ENCODE measurements at regions not wholly inside any gene's neighbourhood (a gene's known extent, or its start where the extent isn't known, plus 50 kb on each side); places are given as distances from the start of the nearest gene placed in this dataset.

DNA sequence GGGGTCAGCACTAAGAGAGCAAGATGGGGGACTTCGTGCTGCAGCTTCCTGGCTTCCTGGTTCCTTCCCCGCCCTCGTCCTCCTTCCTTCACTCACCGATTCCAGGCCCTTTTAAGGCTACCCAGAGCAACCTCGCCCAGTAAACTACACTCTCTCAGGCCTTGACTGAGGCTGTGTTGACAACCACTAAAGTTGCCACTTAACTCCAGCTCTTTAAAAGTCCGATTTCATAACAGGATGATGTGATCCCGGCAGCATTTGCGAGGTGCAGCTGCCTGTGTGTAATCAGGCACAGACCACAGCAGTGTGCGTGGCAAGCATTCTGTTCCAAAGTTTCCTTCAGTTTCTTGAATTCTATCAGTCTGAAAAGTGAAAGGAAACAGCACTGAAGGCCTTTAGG lies 110.6 kb downstream of the RAB11FIP2 start:
- no peaks in the 10 kb centered on the region for H3K4me1 ChIP-seq (ENCODE audit: insufficient read depth, low read length, poor library complexity, severe bottlenecking)
- no peaks in the 10 kb centered on the region for H3K9me3 ChIP-seq (ENCODE audit: low read depth, low read length, poor library complexity, severe bottlenecking)
- no peak overlapping the region for H3K27ac ChIP-seq (ENCODE audit: low read depth, low read length, poor library complexity, severe bottlenecking)
- POLR2A ChIA-PET (ENCODE audit: low non-redundant PET), result no interaction called here
- CTCF ChIA-PET, result no interaction called here
- H3K27me3 ChIP-seq (replicated peaks; ENCODE audit: insufficient read depth, low read depth, low read length, poor library complexity), result peaks cover under 1% of the 10 kb centered on the region
- no peak for DNase-seq (ENCODE audit: low spot score)
- no peak overlapping the region for H3K4me3 ChIP-seq (ENCODE audit: low read depth, low read length, poor library complexity, severe bottlenecking)
- BruUV-seq (replicated peaks), result no TSS peak
- no peaks in the 10 kb centered on the region for H3K36me3 ChIP-seq (ENCODE audit: insufficient read depth, low read length, poor library complexity, severe bottlenecking)
- intact Hi-C loops (cut with micrococcal nuclease; ENCODE audit: unreplicated experiment), result no loop called here
- TF ChIP-seq EZH2 (IDR thresholded peaks at IDR 0.05; ENCODE audit: borderline replicate concordance, low read depth, low read length, poor library complexity, severe bottlenecking), result no peak
- TF ChIP-seq, protein P1, sequence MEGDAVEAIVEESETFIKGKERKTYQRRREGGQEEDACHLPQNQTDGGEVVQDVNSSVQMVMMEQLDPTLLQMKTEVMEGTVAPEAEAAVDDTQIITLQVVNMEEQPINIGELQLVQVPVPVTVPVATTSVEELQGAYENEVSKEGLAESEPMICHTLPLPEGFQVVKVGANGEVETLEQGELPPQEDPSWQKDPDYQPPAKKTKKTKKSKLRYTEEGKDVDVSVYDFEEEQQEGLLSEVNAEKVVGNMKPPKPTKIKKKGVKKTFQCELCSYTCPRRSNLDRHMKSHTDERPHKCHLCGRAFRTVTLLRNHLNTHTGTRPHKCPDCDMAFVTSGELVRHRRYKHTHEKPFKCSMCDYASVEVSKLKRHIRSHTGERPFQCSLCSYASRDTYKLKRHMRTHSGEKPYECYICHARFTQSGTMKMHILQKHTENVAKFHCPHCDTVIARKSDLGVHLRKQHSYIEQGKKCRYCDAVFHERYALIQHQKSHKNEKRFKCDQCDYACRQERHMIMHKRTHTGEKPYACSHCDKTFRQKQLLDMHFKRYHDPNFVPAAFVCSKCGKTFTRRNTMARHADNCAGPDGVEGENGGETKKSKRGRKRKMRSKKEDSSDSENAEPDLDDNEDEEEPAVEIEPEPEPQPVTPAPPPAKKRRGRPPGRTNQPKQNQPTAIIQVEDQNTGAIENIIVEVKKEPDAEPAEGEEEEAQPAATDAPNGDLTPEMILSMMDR (conservative IDR thresholded peaks at IDR 0.05; ENCODE audit: low read depth, low read length), result no peak

DNA sequence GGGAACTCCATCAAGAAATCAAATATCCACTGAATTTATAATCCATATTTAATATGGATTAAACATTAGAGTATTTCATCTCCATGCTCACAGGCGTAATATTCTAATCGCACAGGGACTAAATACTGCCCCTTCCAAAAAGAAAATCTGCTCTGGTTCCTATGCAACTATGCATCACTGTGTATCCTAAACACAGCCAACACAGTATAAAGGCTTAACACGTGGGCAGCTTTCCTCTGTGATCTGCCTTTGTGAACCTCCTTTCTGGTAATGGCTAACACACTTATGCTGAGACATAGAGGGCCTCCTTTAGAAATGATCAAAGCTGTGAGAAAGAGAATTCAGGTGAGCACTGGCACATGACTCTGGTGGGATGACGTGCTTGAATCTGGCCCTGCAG lies 110.2 kb downstream of the RAB11FIP2 start:
- ChIA-PET CTCF (no interaction called here), POLR2A (ENCODE audit: low non-redundant PET) (no interaction called here)
- Histone ChIP-seq H3K9me3 (ENCODE audit: low read depth, low read length, poor library complexity, severe bottlenecking) (no peaks in the 10 kb centered on the region), H3K27ac (ENCODE audit: low read depth, low read length, poor library complexity, severe bottlenecking) (no peak overlapping the region), H3K36me3 (ENCODE audit: insufficient read depth, low read length, poor library complexity, severe bottlenecking) (no peaks in the 10 kb centered on the region), H3K4me3 (ENCODE audit: low read depth, low read length, poor library complexity, severe bottlenecking) (no peak overlapping the region), H3K27me3 (replicated peaks; ENCODE audit: insufficient read depth, low read depth, low read length, poor library complexity) (peaks cover 5% of the 10 kb centered on the region), H3K4me1 (ENCODE audit: insufficient read depth, low read length, poor library complexity, severe bottlenecking) (no peaks in the 10 kb centered on the region)
- no TSS peak for BruUV-seq (replicated peaks)
- intact Hi-C loops (cut with micrococcal nuclease; ENCODE audit: unreplicated experiment), result no loop called here
- no peak for TF ChIP-seq EZH2 (IDR thresholded peaks at IDR 0.05; ENCODE audit: borderline replicate concordance, low read depth, low read length, poor library complexity, severe bottlenecking)
- TF ChIP-seq, protein P1 (conservative IDR thresholded peaks at IDR 0.05; ENCODE audit: low read depth, low read length), result no peak
- no peak for DNase-seq (ENCODE audit: low spot score)

DNA sequence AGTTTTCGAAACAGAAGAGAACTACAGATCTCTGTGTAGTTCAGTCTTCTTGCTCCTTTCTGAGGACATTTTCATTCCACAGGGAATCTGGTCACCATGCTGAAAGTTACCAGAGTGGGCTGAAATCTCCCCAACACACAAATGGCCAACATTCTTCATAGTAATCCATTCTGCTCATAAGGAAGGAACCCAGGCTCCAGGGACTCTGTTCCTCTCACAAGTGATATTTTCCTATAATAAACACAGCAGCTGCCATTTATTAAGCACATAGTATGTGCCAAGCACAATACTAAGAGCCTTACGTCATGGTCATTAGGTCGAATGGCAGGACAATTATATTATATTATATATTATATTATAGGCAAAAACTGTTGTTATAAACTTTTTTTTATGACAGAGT lies 109.8 kb downstream of the RAB11FIP2 start:
- ChIA-PET CTCF (no interaction called here), POLR2A (ENCODE audit: low non-redundant PET) (no interaction called here)
- DNase-seq (ENCODE audit: low spot score), result no peak
- Histone ChIP-seq H3K36me3 (ENCODE audit: insufficient read depth, low read length, poor library complexity, severe bottlenecking) (no peaks in the 10 kb centered on the region), H3K4me1 (ENCODE audit: insufficient read depth, low read length, poor library complexity, severe bottlenecking) (no peaks in the 10 kb centered on the region), H3K9me3 (ENCODE audit: low read depth, low read length, poor library complexity, severe bottlenecking) (no peaks in the 10 kb centered on the region), H3K4me3 (ENCODE audit: low read depth, low read length, poor library complexity, severe bottlenecking) (no peak overlapping the region), H3K27ac (ENCODE audit: low read depth, low read length, poor library complexity, severe bottlenecking) (no peak overlapping the region), H3K27me3 (replicated peaks; ENCODE audit: insufficient read depth, low read depth, low read length, poor library complexity) (peaks cover 5% of the 10 kb centered on the region)
- intact Hi-C loops (cut with micrococcal nuclease; ENCODE audit: unreplicated experiment), result no loop called here
- TF ChIP-seq, protein P1 (conservative IDR thresholded peaks at IDR 0.05; ENCODE audit: low read depth, low read length), result no peak
- TF ChIP-seq EZH2 (IDR thresholded peaks at IDR 0.05; ENCODE audit: borderline replicate concordance, low read depth, low read length, poor library complexity, severe bottlenecking), result no peak
- no TSS peak for BruUV-seq (replicated peaks)

Measured in A673 (cell line).